Endothelial cell (in vitro differentiated cells): ENCODE measurements at regions not wholly inside any gene's neighbourhood (a gene's known extent, or its start where the extent isn't known, plus 50 kb on each side); places are given as distances from the start of the nearest gene placed in this dataset.
"Not testable (repeated sequence)": the region's sequence is repeated elsewhere in the genome, so short reads cannot be mapped to it uniquely, and the experiment has no call there.

Experiments
- DNase-seq: peaks from one replicate; pipeline ENCODE4 v3.0.0; 2021; ENCODE audit warnings: low spot score
- H3K27ac Mint-ChIP-seq: one replicate; pipeline ENCODE4 v1.8.0; 2021; ENCODE audit warnings: mixed read lengths, inconsistent platforms; ENCODE audit not compliant: unreplicated experiment
- H3K27me3 Mint-ChIP-seq: one replicate; pipeline ENCODE4 v1.8.0; 2021; ENCODE audit warnings: mild to moderate bottlenecking, moderate library complexity, mixed read lengths, inconsistent platforms; ENCODE audit not compliant: unreplicated experiment
- H3K36me3 Mint-ChIP-seq: one replicate; pipeline ENCODE4 v1.8.0; 2021; ENCODE audit warnings: mild to moderate bottlenecking, low read depth, mixed read lengths, inconsistent platforms; ENCODE audit not compliant: unreplicated experiment
- H3K4me1 Mint-ChIP-seq: one replicate; pipeline ENCODE4 v1.8.0; 2021; ENCODE audit warnings: mild to moderate bottlenecking, mixed read lengths, inconsistent platforms; ENCODE audit not compliant: unreplicated experiment
- H3K4me3 Mint-ChIP-seq: one replicate; pipeline ENCODE4 v1.8.0; 2021; ENCODE audit warnings: mild to moderate bottlenecking, mixed read lengths, inconsistent platforms; ENCODE audit not compliant: unreplicated experiment
- H3K9me3 Mint-ChIP-seq: one replicate; pipeline ENCODE4 v1.8.0; 2021; ENCODE audit warnings: mixed read lengths, inconsistent platforms; ENCODE audit not compliant: unreplicated experiment
- TF ChIP-seq, protein P1 (sequence below): fragments of 200-600 bp; sonication (generic); IDR thresholded peaks from one replicate; pipeline ENCODE4 v1.5.0; 2021; ENCODE audit warnings: antibody characterized with exemption; ENCODE audit not compliant: unreplicated experiment

DNA sequence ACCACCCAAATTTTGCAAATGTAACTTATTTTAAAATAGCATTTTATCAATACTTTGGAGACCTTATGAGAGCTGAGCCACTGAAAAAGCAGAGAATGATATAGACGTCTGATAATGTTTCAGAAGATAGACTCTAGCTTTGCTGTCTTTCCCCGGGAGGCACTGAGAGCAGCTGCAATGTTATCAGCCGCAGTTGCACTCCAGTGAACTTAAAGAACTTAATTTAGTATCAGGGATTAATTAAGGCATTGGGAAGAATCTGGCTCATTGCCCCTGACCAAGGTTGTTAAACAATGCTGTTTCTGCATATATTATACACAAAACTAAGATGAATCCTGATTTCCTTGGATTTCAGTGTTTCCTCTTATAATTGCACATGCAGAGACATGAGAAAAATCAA, 75.7 kb upstream of the SGCG start:
- H3K4me1 Mint-ChIP-seq: no peaks in the 10 kb centered on the region
- no peak for DNase-seq
- no peak overlapping the region for H3K4me3 Mint-ChIP-seq
- H3K9me3 Mint-ChIP-seq: no peaks in the 10 kb centered on the region
- H3K27me3 Mint-ChIP-seq: peaks cover 3% of the 10 kb centered on the region
- no peaks in the 10 kb centered on the region for H3K36me3 Mint-ChIP-seq
- H3K27ac Mint-ChIP-seq: no peak overlapping the region
- TF ChIP-seq, protein P1, sequence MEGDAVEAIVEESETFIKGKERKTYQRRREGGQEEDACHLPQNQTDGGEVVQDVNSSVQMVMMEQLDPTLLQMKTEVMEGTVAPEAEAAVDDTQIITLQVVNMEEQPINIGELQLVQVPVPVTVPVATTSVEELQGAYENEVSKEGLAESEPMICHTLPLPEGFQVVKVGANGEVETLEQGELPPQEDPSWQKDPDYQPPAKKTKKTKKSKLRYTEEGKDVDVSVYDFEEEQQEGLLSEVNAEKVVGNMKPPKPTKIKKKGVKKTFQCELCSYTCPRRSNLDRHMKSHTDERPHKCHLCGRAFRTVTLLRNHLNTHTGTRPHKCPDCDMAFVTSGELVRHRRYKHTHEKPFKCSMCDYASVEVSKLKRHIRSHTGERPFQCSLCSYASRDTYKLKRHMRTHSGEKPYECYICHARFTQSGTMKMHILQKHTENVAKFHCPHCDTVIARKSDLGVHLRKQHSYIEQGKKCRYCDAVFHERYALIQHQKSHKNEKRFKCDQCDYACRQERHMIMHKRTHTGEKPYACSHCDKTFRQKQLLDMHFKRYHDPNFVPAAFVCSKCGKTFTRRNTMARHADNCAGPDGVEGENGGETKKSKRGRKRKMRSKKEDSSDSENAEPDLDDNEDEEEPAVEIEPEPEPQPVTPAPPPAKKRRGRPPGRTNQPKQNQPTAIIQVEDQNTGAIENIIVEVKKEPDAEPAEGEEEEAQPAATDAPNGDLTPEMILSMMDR: no peak

DNA sequence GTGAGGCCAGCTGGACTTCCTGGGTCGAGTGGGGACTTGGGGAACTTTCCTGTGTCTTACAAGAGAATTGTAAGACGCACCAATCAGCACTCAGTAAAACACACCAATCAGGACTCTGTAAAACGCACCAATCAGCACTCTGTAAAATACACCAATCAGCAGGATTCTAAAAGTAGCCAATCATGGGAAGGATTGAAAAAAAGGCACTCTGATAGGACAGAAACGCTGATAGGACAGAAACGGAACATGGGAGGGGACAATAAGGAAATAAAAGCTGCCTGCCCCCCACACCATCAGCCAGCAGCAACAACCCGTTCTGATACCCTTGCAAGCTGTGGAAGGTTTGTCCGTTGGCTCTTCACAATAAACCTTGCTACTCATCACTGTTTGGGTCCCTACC, 73.1 kb upstream of the SGCG start:
- Mint-ChIP-seq H3K4me3 (no peak overlapping the region), H3K27me3 (no peaks in the 10 kb centered on the region), H3K27ac (no peak overlapping the region), H3K4me1 (no peaks in the 10 kb centered on the region), H3K9me3 (no peaks in the 10 kb centered on the region), H3K36me3 (no peaks in the 10 kb centered on the region)
- TF ChIP-seq, protein P1: no peak
- DNase-seq: no peak

DNA sequence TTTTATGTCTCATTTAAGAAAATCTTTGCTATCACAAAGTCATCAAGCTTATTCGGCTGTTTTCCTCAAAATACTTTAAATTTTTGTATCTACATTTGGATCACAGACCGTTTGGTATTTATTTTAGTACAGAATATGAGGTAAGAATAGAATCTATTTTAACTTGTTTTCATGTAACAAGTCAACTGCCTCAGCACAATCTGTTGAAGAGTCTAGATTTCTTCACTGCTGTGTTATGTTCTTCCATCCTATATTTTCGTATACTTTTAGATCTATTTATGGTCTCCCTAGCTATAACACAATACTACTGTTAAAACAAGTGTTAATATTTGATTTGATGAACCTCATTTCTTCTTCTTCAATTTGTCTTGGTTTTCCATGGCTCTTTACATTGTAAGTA, 61.6 kb upstream of the SGCG start:
- H3K9me3 Mint-ChIP-seq: no peaks in the 10 kb centered on the region
- H3K27me3 Mint-ChIP-seq: no peaks in the 10 kb centered on the region
- no peak for DNase-seq
- H3K27ac Mint-ChIP-seq: no peak overlapping the region
- H3K4me1 Mint-ChIP-seq: no peaks in the 10 kb centered on the region
- H3K36me3 Mint-ChIP-seq: no peaks in the 10 kb centered on the region
- H3K4me3 Mint-ChIP-seq: no peak overlapping the region
- TF ChIP-seq, protein P1: no peak

DNA sequence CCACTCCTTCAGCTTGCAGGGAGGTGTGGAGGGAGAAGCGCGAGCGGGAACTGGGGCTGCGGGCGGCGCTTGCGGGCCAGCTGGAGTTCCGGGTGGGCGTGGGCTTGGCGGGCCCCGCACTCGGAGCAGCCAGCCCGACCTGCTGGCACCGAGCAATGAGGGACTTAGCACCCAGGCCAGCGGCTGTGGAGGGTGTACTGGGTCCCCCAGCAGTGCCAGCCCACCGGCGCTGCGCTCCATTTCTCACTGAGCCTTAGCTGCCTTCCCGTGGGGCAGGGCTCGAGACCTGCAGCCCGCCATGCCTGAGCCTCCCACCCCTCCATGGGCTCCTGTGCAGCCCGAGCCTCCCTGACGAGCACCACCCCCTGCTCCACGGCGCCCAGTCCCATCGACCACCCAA, 53.2 kb upstream of the SGCG start:
- DNase-seq, H3K4me1 Mint-ChIP-seq, H3K27ac Mint-ChIP-seq, H3K27me3 Mint-ChIP-seq, H3K36me3 Mint-ChIP-seq, H3K4me3 Mint-ChIP-seq, H3K9me3 Mint-ChIP-seq: not testable (repeated sequence)

DNA sequence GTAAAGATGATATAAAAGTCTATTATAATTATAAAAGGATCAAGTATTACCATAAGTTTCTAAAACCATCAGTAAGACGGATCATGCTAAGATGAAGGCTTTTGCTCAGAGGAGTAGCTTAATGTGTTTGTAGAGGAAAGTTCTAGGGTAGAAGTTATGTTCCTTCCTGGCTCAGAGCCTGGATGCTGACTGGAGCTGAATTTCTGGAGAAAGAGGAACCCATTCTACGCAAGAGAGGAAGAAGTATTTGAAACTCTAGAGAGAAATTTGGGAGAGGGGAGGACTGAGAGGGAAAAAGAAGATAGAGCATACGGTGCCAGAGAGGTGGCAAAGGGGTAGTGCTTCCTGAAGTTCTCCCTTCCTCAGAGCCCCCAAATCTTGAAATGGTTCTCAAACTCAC, 51.4 kb upstream of the SGCG start:
- Mint-ChIP-seq H3K4me1 (no peaks in the 10 kb centered on the region), H3K4me3 (no peak overlapping the region), H3K27me3 (no peaks in the 10 kb centered on the region), H3K36me3 (no peaks in the 10 kb centered on the region), H3K9me3 (no peaks in the 10 kb centered on the region), H3K27ac (no peak overlapping the region)
- no peak for DNase-seq
- TF ChIP-seq, protein P1: no peak
